SK-N-SH (cell line): ENCODE measurements at regions not wholly inside any gene's neighbourhood (a gene's known extent, or its start where the extent isn't known, plus 50 kb on each side); places are given as distances from the start of the nearest gene placed in this dataset.

Experiments used
- RCOR1 ChIP-seq: fragments of 150-350 bp; IDR thresholded peaks from 2 replicates; pipeline ENCODE4 v1.6.1; 2017; ENCODE audit warnings: antibody characterized with exemption, low read length
- SMC3 ChIP-seq: IDR thresholded peaks from 2 replicates; pipeline ENCODE4 v1.6.1; 2012; ENCODE audit warnings: low read depth, low read length, improper control_type of control experiment
- TF ChIP-seq, protein P1 (sequence below): fragments of 200-600 bp; sonication (generic); IDR thresholded peaks from 2 replicates; pipeline ENCODE4 v1.6.1; 2017; ENCODE audit warnings: antibody characterized with exemption, mild to moderate bottlenecking, moderate library complexity

GRCh38 chr2:163414121-163414520, 321.7 kb downstream of the FIGN start:
- TF ChIP-seq, protein P1, sequence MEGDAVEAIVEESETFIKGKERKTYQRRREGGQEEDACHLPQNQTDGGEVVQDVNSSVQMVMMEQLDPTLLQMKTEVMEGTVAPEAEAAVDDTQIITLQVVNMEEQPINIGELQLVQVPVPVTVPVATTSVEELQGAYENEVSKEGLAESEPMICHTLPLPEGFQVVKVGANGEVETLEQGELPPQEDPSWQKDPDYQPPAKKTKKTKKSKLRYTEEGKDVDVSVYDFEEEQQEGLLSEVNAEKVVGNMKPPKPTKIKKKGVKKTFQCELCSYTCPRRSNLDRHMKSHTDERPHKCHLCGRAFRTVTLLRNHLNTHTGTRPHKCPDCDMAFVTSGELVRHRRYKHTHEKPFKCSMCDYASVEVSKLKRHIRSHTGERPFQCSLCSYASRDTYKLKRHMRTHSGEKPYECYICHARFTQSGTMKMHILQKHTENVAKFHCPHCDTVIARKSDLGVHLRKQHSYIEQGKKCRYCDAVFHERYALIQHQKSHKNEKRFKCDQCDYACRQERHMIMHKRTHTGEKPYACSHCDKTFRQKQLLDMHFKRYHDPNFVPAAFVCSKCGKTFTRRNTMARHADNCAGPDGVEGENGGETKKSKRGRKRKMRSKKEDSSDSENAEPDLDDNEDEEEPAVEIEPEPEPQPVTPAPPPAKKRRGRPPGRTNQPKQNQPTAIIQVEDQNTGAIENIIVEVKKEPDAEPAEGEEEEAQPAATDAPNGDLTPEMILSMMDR, result no peak
- no peak for TF ChIP-seq SMC3
- TF ChIP-seq RCOR1, result no peak
